Superior temporal gyrus (tissue), 1 donor: ENCODE measurements at regions not wholly inside any gene's neighbourhood (a gene's known extent, or its start where the extent isn't known, plus 50 kb on each side); places are given as distances from the start of the nearest gene placed in this dataset.

Experiments used
- DNase-seq: peaks from one replicate; pipeline ENCODE4 v3.0.0-alpha.2; 2016; ENCODE audit errors: extremely low spot score

DNA sequence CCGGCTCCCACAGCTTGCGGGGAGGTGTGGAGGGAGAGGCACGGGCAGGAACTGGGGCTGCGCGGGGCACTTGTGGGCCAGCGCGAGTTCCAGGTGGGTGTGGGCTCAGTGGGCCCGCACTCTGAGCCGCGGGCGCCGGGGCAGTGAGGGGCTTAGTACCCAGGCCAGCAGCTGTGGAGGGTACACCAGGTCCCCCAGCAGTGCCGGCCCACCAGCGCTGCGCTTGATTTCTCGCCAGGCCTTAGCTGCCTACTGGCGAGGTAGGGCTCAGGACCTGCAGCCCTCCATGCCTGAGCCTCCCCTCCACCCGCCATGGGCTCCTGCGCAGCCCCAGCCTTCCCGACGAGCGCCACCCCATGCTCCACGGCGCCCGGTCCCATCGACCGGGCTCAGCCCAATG, 337.9 kb upstream of the ACVR2A start:
- DNase-seq: no peak

DNA sequence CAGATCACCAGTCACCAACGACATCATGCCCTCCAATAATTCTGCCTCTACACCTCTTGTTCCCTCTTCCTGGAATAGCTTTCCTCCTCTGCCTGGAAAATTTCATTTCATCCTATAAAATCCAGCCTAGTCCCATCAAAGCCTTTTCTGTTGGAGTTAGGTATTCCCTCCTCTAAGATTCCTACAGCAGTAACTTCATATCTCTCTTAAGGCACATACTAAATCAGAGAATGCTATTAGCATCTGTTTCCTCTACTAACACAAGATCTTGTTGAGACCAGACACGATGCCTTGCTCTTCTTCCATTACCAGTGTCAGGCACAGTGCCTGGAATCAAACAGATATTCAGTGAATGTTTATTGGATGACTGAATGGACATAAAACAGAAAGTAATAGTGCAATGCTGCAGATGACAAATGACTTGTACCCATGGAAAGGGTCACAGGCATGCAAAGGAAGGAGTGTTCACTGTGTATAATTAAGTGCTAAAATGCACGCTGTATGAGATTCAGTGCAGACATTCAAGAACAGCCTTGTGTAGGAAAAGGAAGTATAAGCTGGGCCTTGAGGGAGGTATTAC, 342.0 kb upstream of the ACVR2A start:
- DNase-seq: no peak

DNA sequence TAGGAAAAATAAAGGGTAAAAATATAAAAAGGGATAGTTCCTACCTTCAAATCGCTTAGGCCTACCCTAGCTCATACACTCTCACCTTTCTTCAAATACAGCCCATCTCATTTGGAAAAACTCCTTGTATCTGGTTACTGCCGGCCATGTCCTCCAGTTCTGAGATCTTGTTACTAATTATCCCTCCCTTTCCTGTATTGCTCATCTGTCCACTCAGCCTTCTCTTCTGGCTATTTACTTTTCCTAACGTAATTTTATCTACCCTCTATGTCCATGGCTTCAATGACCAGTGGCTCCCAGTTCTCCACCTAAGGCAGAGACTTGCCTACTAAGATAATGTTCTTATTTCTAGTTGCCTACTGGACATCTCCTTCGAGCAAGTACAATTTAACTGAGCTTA, 342.9 kb upstream of the ACVR2A start:
- DNase-seq: no peak

DNA sequence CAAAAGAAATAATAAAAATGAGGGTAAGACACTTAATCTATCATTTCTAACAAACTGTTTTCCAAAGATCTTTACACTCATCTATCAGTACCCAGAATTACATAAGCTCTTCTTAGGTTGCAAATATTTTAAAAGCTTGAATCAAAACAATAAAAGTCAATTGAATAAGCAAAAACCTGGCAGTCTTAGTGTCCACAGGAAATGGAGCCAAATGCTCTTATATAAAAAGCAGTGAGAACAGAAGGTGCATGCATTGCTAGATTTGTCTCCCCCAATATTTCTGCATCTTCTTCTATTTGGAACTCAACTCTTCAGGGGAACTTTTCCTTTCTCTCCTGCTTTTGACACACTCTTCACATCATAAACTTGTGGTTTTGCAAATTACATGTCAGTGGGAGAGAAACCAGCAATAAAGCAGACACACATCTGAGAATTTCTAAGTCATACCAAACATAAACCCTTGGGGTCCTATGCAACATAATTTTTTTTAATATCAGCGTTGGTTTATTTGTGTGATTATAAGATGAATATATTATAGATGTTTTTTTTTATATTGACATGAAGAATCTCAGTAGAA, 343.9 kb upstream of the ACVR2A start:
- no peak for DNase-seq

DNA sequence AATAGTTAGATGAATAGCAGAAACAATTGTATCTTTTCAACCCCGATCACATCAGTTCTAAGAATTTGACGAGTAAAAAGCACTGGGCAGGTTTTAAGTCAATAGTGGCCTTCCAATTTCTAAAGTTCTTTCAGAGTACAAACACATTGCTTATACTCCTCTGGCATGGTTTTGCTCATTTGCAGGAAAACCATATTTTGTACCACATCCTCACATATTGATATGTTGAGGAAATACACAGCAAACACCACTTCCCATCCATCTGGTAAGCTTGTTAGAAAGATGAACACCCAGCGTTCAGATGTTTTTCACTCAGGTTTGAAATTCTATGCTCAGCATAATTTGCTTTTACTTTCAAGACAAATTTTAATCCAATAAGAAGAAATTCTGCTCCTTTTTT, 344.6 kb upstream of the ACVR2A start:
- DNase-seq: no peak

DNA sequence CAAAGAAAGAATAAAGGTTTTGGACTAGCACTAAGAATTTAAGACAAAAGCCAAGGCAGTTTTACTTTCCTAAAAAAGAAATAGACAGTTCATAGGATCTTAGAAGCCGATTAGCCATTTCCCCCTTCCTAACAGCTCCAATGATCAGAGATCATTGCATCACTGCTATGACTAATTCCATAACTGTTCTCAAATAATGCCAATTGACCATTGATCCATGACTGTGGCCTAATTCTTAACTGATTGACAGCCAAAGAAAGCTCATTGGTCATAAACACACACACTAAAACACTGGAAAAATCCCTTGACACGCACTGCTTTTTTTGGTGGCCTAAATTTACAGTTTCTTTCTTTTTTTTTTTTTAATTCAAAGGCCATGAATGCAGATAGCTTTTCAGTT, 345.0 kb upstream of the ACVR2A start:
- no peak for DNase-seq

DNA sequence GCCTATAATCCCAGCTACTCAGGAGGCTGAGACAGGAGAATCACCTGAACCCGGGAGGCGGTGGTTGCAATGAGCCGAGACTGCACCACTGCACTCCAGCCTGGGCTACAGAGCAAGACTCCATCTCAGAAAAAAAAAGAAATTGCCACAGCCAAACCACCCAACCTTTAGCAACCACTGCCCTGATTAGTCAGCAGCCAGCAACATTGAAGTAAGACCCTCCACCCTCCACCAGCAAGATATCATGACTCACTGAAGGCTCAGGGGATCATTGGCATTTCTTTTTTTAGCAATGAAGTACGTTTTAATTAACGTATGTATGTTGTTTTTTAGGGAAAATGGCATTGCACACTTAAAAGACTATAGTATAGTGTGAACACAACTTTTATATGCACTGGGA, 349.1 kb upstream of the ACVR2A start:
- DNase-seq: no peak

DNA sequence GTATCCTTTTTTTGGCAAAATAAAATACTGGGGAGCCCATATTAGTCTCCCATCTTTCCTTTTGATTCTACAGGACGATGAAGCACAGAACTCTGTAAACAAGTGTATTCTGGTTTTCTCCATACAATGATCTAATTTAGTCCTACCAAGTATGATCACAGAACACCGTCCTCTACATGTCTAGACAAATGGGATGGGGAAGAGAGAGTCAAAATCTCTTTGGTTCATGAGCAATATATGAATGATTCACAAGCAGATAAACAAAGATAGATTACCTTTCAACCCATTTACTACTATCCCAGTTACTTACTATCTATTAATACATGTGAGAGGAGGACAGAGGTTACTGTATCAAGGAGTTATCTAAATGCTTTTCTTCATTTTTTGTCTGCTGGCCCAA, 352.4 kb upstream of the ACVR2A start:
- no peak for DNase-seq

DNA sequence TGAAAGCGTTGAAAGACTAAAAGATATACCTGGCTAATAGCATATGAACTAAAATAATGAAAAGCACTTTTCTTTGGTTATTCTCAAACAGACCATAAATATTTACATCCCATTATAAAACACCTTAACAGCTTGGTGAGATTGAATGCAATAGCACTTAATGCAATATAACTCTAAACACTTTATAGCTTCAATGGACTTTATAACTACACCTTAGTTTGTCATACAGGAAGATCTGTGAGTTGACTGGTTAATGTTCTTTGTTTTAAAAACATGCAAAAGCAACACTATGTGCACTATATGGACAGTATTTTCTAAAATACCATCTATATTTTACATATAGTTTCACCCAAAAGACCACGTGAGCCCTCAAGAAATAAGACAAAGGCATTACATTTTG, 353.3 kb upstream of the ACVR2A start:
- DNase-seq: no peak

DNA sequence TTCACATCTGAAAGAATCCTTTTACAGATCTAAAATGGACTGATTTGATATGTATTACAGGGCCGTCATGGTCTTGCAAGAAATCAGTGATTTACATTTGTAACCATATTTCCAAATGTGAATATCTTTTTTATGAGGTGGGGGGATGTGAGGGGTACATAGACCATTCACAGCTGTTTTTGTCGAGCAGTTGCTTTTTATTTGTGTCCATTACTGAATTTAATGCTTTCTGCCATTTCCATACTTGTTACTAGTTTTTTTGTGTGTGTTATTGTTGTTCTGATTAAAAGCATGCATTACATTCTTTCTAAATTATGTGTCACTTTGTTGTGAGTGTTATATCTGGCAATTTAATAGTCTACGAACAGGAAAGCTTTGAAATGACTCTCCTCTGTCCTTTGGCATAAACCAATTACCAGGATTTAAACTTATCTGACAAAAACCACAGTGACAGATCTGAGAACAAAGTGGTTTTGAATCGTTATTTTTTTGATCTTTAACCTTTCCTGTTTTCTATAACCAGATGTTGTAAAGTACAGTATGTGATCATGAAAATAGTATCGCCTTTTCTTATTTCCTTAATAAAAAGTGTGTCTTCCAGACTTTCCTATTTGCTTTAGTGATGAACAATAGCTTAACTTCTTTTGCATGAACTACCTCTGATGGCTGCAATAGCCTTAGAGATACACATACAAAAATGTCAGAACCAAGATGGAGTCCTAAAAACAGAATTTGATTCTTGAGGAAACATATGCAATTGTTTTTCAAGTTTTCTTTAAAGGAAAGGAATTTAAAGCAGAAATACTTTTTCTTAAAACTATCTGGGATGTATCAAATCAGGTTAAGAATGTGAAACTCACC, 354.2 kb upstream of the ACVR2A start:
- DNase-seq: no peak

DNA sequence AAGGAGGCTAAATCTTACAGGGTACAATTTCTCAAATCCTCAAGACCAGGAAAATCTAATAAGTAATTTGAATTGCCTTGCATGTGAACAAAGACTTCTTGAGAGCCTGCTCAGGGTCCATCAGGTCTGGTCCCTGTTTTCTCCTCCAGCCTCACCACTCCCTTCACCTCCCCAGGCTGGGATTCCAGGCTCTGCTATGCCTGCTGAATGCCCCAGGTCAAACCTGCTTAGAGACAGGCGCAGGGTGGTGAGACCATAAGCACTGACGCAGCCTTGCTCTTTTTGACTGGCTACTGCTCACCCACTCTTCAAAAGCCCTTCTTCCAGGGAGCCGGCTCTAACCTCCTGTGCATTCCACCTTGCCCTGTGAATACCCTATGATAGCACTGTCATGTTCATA, 356.4 kb upstream of the ACVR2A start:
- no peak for DNase-seq

DNA sequence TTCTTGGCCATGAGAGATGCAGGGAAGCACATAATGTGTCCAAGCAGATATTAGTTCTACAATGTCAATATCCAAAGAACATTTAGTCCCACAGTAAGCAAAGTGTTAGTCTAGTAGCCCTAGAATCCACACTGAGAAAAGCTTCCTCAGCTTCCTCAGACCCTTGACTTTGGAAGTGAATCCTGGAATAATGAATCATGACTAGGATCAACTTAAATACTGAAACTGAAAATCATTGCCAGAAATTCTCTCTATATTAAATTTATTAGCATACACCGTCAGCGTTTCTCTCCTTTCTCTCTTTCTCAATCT, 356.9 kb upstream of the ACVR2A start:
- DNase-seq: no peak

DNA sequence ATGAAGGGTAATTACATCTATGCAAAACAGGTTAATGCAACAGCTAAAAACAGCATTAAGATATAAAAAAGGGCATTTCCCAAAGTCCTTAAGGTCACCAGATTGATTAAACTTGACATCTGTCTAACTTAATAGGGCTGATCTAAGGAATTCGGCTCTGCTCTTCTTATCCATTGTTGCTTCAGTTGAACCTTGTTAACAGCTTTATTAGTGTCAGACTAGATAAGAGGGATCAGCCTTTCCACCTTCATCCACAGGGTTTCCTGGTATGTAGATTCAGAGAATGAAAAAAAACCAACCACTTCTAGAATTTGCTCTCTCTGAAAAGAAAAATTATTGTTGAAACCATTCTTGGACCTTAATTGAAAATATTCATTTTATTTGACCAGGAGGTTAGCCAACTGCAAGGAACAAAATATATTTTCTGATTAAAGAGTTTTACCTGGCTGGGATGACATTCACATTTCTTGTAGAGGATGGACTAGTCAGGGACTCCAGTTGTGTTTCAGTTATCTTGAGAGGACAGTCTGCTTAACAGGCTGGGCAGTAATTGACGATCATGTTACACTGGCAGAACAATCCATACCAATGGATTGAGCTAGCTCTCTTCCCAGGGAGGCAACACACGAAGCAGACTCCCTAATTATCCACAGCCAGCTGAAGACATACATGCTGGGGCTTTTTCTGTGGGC, 357.4 kb upstream of the ACVR2A start:
- no peak for DNase-seq

DNA sequence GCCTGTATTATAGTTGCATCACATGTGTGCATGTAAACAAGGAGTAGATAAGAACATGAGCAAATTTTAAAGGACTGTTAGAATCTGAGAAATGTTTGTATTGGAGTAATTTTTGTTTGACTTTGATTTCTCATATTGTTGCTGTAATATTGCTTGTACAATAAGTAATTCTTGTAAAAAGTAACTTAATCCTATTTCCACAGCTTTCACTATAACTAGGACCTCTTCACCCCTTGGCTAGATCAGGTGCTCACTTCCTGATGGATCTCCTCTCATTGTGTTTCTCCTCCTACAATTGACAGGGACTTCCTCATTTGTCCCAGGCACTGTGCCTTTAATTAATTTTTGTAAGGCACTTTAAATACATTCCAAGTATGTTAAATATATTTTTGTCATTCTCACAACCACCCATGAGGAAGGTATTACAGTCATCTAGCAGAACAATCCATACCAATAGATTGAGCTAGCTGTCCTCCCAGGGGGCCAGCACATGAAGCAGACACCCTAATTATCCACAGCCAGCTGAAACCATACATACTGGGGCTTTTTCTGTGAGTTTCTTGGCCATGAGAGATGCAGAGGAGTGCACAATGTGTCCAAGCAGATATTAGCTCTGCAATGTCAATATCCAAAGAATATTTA, 359.5 kb upstream of the ACVR2A start:
- no peak for DNase-seq

DNA sequence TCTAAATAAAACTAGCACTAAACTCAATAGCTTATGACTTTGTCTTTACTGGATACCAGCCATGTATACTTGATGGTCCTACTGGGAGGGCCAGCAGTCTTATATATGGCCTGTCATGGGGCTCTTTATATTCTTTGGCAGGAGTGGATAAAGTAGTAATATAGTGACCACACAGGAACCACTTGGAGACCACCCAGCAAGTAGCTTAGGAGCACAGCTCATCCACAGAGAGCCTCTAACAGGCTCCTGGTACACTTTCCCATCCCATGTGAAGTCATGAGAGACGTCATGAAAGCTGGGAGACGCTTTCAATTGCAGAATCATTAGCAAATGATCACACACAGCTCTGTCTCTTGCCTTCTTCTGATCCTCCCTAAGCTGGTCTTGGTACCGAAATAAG, 360.9 kb upstream of the ACVR2A start:
- DNase-seq: no peak

DNA sequence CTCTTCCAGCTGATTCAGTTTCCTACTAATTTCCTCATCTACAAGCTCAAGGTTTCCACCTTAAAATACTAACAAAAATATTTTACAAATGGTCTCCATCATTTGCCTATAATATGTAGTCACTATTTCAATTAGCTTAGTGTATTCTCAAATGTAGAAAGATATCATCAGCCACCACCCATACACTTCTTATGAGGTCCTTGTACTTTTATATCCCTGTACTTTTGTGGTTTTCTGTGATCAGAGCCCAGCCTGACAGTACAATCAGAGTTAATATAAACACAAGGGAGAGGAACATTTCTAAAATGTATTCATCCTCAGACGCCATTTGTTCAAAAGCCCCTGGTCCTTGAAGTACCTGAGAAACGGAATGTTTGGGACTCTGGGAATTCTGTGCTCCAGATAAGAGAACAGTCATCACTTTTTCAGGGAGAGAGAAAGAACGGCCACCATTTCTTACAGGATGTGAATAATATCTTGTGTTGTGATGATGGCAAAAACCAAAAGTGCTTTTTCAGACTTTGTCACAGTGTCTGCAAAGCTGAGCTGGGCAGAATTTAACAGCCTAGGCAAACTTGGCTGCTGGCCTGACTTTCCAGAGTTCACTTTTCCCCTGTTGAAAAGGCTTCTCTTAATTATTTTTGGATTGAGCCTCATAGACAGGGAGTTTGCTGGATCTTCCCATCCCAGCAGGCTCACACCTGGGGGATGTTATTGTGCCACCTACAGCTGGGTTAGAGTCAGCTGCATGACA, 361.7 kb upstream of the ACVR2A start:
- no peak for DNase-seq

DNA sequence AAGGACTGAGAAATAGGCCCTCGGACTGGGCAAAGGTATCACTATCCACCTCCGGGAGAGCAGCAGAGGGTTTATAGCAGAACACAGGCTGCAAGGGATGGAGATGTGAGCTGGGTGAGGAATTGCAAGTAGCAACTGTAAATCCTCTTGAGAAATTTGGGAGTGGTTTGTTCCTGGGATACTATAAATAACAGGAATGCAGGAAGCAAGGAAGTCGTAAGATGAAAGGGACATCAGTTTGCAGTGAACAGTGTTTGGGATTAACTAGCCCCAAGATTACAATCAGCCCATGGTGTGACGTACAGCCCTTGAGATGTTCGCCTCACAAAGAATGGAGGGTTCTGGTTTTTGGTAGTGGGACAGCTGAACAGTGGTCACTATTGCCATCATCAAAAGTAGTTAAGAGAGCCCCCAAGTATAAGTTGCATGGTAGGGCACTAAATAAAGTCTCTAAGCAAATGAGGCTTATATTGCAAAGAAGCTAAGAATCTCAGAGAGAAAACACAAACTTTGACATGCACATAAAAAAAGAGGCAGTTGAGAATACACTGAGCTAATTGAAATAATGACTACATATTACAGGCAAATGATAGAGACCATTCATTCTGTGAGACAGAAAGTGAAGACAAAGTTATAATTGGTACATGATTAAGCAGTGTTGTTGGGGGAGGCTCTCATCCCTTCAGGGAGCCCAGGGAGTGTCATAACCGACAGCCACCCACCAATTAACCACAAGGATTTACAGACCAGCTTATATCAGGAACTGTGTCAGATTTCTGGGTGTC, 362.5 kb upstream of the ACVR2A start:
- DNase-seq: no peak

DNA sequence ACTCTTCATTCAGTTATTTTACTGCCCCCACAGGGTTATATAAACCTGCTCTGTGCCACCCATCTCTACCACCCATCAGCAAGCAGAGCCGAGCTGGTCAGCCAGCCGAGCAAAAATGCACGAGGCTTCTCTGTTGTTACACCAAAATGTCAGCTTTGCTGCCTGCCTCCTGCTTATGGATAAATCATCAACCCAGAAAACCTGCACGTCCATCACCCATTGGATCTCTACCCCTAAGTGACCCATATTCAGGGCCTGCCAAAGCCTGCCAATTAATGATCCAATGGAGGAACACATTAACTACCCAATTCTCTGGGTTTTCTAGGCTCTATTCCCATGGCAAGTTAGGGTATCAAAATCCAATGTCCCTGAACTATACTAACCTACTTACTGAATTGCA, 365.5 kb upstream of the ACVR2A start:
- DNase-seq: no peak

DNA sequence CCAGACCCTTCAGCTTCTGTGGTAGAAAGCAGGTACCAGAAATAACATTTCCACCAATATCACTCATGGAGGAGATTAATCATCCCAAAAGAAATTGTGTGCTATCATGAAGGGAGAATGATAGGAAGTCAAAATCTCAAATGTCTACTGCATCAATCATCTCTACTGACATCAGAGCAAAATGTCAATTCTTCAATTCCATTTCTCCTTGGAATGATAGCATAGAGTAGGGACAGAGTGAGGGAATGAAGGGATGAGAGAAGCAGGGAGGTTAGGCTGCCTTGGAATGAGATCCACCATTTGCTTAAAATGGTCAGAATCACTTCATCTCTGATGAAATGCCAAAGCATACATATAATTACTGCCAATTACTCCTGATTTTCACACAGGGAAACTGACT, 371.8 kb upstream of the ACVR2A start:
- DNase-seq: no peak

DNA sequence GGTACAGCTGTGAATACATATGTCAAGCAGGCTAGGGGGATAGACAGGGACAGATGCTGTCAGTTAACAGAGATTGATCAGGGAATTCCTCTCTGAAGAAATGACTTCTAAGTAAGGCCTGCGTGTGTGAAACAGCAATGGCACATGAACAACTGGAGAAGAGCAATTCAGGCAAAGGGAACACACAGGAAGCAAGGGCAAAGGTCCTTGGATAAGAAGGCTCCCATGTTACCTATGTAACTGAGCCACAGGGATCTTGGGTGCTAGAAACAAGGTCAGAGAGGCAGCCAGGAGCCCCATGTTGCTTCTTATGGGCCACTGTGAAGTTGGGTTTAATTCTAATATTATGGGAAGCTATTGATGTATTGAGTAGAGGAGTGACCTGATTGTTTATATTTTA, 373.7 kb upstream of the ACVR2A start:
- no peak for DNase-seq

DNA sequence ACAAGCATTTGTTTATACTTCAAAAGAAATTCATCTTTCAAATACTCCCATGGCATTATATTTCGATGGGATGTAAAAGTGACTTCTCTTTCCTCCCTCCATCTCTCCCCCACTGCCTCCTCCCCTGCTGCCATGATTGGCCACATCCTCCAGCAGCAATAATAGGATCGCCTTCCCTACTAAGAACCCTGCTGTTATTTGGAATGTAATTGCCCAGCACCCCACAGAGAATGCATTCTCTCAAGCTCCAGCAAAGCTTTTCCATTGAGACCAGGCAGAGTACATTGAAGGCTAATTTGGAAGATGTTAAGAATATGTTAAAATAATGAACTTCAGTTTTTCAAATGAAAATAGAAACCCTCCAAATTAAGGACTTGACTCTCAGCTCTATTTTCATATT, 375.4 kb upstream of the ACVR2A start:
- DNase-seq: no peak
